HEK293T (cell line): ENCODE measurements at regions not wholly inside any gene's neighbourhood (a gene's known extent, or its start where the extent isn't known, plus 50 kb on each side); places are given as distances from the start of the nearest gene placed in this dataset.

ENCODE experiments used
- CTCF ChIA-PET: fragments of 350-600 bp; formaldehyde crosslinking; extraction: SDS; loops from one replicate; lab custom pipeline; 2021; ENCODE audit warnings: antibody characterized with exemption, inconsistent platforms; lab: Yijun Ruan, JAX
- POLR2A ChIA-PET: fragments of 350-600 bp; formaldehyde crosslinking; extraction: SDS; loops from one replicate; lab custom pipeline; 2020; ENCODE audit warnings: antibody characterized with exemption, inconsistent platforms; lab: Yijun Ruan, JAX
- DNase-seq: peaks from one replicate; pipeline ENCODE4 v3.0.0; 2012; ENCODE audit warnings: mixed read lengths; ENCODE audit errors: extremely low spot score
- ARNT ChIP-seq: fragments of 450-650 bp; IDR thresholded peaks from 2 replicates; pipeline ENCODE4 v1.6.1; 2017; ENCODE audit warnings: mild to moderate bottlenecking
- BHLHE40 ChIP-seq: fragments of 450-650 bp; IDR thresholded peaks from 2 replicates; pipeline ENCODE4 v1.6.1; 2016; ENCODE audit warnings: mild to moderate bottlenecking, moderate library complexity, borderline replicate concordance
- CTBP1 ChIP-seq: fragments of 450-650 bp; IDR thresholded peaks from 2 replicates; pipeline ENCODE4 v1.6.1; 2016; ENCODE audit warnings: borderline replicate concordance
- ELF4 ChIP-seq: fragments of 450-650 bp; IDR thresholded peaks from 2 replicates; pipeline ENCODE4 v1.6.1; 2017; ENCODE audit warnings: antibody characterized with exemption
- FOXA1 ChIP-seq: fragments of 450-650 bp; IDR thresholded peaks from 2 replicates; pipeline ENCODE4 v1.6.1; 2016; ENCODE audit warnings: mild to moderate bottlenecking
- FOXK2 ChIP-seq: fragments of 450-650 bp; IDR thresholded peaks from 2 replicates; pipeline ENCODE4 v1.6.1; 2016; ENCODE audit warnings: mild to moderate bottlenecking
- FOXM1 ChIP-seq: fragments of 450-650 bp; IDR thresholded peaks from 2 replicates; pipeline ENCODE4 v1.6.1; 2017; ENCODE audit warnings: mild to moderate bottlenecking, borderline replicate concordance
- HDGF ChIP-seq: fragments of 450-650 bp; IDR thresholded peaks from 2 replicates; pipeline ENCODE4 v1.6.1; 2017; ENCODE audit warnings: antibody characterized with exemption, borderline replicate concordance
- L3MBTL2 ChIP-seq: fragments of 450-650 bp; conservative IDR thresholded peaks from 2 replicates; pipeline ENCODE4 v1.6.1; 2016; ENCODE audit warnings: mild to moderate bottlenecking
- LEF1 ChIP-seq: fragments of 450-650 bp; IDR thresholded peaks from 2 replicates; pipeline ENCODE4 v1.6.1; 2017; ENCODE audit warnings: mild to moderate bottlenecking, borderline replicate concordance
- NFRKB ChIP-seq: fragments of 450-650 bp; IDR thresholded peaks from 2 replicates; pipeline ENCODE4 v1.6.1; 2016; ENCODE audit warnings: mild to moderate bottlenecking, moderate library complexity
- PKNOX1 ChIP-seq: fragments of 450-650 bp; IDR thresholded peaks from 2 replicates; pipeline ENCODE4 v1.6.1; 2016
- SP1 ChIP-seq: fragments of 450-650 bp; IDR thresholded peaks from 2 replicates; pipeline ENCODE4 v1.6.1; 2017
- SUZ12 ChIP-seq: fragments of 450-650 bp; IDR thresholded peaks from 2 replicates; pipeline ENCODE4 v1.6.1; 2016; ENCODE audit warnings: mild to moderate bottlenecking
- TARDBP ChIP-seq: fragments of 450-650 bp; IDR thresholded peaks from 2 replicates; pipeline ENCODE4 v1.6.1; 2016
- ZNF384 ChIP-seq: fragments of 450-650 bp; IDR thresholded peaks from 2 replicates; pipeline ENCODE4 v1.6.1; 2016

- ChIA-PET POLR2A (no interaction called here), CTCF (no interaction called here)
- TF ChIP-seq LEF1 (no peak), FOXM1 (no peak), BHLHE40 (no peak), FOXK2 (no peak), TARDBP (no peak), SUZ12 (no peak), ELF4 (no peak)
- no peak for DNase-seq
These were observed 243.1 kb downstream of the DLL1 start for GRCh38 chr6:170047823-170048222.

GRCh38 chr6:170046791-170047626 is 243.9 kb downstream of the DLL1 start:
- no peak for DNase-seq
- POLR2A ChIA-PET, result no interaction called here
- TF ChIP-seq ZNF384, result no peak
- CTCF ChIA-PET, result no interaction called here

- DNase-seq, result no peak
- TF ChIP-seq TARDBP (no peak), LEF1 (no peak), L3MBTL2 (no peak)
- ChIA-PET POLR2A (no interaction called here), CTCF (no interaction called here)
These were observed 244.8 kb downstream of the DLL1 start for GRCh38 chr6:170045981-170046667.

GRCh38 chr6:170045563-170045960 is 245.3 kb downstream of the DLL1 start:
- DNase-seq, result no peak
- POLR2A ChIA-PET, result no interaction called here
- CTCF ChIA-PET, result no interaction called here
- TF ChIP-seq FOXK2 (no peak), ZNF384 (no peak), ARNT (no peak)

- ChIA-PET POLR2A (no interaction called here), CTCF (no interaction called here)
- no peak for DNase-seq
- no peak for TF ChIP-seq TARDBP
- no peak for TF ChIP-seq CTBP1
- no peak for TF ChIP-seq ZNF384
- no peak for TF ChIP-seq ARNT
These were observed 245.9 kb downstream of the DLL1 start for GRCh38 chr6:170044836-170045562.

- CTCF ChIA-PET, result no interaction called here
These were observed 246.7 kb downstream of the DLL1 start for GRCh38 chr6:170043881-170044790.

GRCh38 chr6:170043150-170043819 is 247.6 kb downstream of the DLL1 start:
- POLR2A ChIA-PET, result no interaction called here
- CTCF ChIA-PET, result no interaction called here
- no peak for TF ChIP-seq LEF1
- TF ChIP-seq L3MBTL2, result no peak
- no peak for TF ChIP-seq HDGF
- TF ChIP-seq ZNF384, result no peak
- no peak for TF ChIP-seq SP1
- TF ChIP-seq ARNT, result no peak
- no peak for TF ChIP-seq FOXK2
- no peak for TF ChIP-seq FOXA1
- TF ChIP-seq ELF4, result no peak
- TF ChIP-seq SUZ12, result no peak
- TF ChIP-seq FOXM1, result no peak
- TF ChIP-seq NFRKB, result no peak
- no peak for TF ChIP-seq PKNOX1
- no peak for TF ChIP-seq BHLHE40
- no peak for TF ChIP-seq TARDBP
- DNase-seq, result no peak

More at GRCh38 chr6:170043881-170044790, 246.7 kb downstream of the DLL1 start:
- POLR2A ChIA-PET, result no interaction called here
- no peak for TF ChIP-seq FOXM1
- TF ChIP-seq L3MBTL2, result no peak
- TF ChIP-seq FOXA1, result no peak
- no peak for TF ChIP-seq TARDBP
- no peak for TF ChIP-seq ZNF384
- no peak for TF ChIP-seq HDGF
- TF ChIP-seq ARNT, result no peak
- no peak for TF ChIP-seq BHLHE40
- no peak for TF ChIP-seq PKNOX1
- no peak for TF ChIP-seq SUZ12
- no peak for DNase-seq
